Peyer's patch (tissue), 4 donors: ENCODE measurements at regions not wholly inside any gene's neighbourhood (a gene's known extent, or its start where the extent isn't known, plus 50 kb on each side); places are given as distances from the start of the nearest gene placed in this dataset.

Experiments used
- POLR2A ChIP-seq, 2 donors: fragments of 450-650 bp; IDR thresholded peaks; one replicate each; pipeline ENCODE4 v1.5.1; 2017; ENCODE audit warnings: antibody characterized with exemption in 2 of 2, mild to moderate bottlenecking in 2 of 2, moderate library complexity in 2 of 2
- TF ChIP-seq, protein P1 (sequence below), 6 experiments: fragments of 450-650 bp in 4 of 6; fragments of 200-600 bp in 2 of 6; sonication (generic) in 1 of 6; IDR thresholded peaks; one replicate each; pipeline ENCODE4 v1.5.1; 2017 to 2019; ENCODE audit warnings: antibody characterized with exemption in 6 of 6, mild to moderate bottlenecking in 3 of 6, moderate library complexity in 1 of 6

DNA sequence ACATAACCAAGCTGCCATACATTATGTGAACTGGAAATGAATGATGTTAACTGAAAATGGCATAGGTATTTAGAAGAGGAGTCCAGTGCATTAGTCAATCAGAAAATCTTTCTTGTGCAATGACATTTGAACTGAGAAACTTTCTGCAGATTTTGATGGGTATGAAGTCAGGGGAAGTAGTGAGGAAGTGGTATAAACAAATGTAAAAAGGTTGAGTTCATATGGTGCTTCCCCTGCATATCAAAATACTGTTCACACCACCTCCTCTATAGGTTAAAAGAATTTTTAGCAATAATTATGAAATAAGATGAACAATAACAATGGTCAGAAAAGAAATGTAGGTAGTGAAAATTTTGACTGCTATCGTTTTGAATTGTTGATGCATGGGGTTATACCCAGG is 800.0 kb downstream of the SLITRK6 start:
- no peak for TF ChIP-seq POLR2A (IDR thresholded peaks at IDR 0.05)
- TF ChIP-seq, protein P1, sequence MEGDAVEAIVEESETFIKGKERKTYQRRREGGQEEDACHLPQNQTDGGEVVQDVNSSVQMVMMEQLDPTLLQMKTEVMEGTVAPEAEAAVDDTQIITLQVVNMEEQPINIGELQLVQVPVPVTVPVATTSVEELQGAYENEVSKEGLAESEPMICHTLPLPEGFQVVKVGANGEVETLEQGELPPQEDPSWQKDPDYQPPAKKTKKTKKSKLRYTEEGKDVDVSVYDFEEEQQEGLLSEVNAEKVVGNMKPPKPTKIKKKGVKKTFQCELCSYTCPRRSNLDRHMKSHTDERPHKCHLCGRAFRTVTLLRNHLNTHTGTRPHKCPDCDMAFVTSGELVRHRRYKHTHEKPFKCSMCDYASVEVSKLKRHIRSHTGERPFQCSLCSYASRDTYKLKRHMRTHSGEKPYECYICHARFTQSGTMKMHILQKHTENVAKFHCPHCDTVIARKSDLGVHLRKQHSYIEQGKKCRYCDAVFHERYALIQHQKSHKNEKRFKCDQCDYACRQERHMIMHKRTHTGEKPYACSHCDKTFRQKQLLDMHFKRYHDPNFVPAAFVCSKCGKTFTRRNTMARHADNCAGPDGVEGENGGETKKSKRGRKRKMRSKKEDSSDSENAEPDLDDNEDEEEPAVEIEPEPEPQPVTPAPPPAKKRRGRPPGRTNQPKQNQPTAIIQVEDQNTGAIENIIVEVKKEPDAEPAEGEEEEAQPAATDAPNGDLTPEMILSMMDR (IDR thresholded peaks at IDR 0.05), result no peak
